ENCODE measurements at regions not wholly inside any gene's neighbourhood (a gene's known extent, or its start where the extent isn't known, plus 50 kb on each side); places are given as distances from the start of the nearest gene placed in this dataset.

- TF ChIP-seq MXI1 (IDR thresholded peaks at IDR 0.05; ENCODE audit: borderline replicate concordance, low read depth, low read length): no peak
Measured at GRCh38 chr2:100198461-100199230, 56.3 kb upstream of the AFF3 start (continued).

GRCh38 chr2:100197631-100198153, 55.3 kb upstream of the AFF3 start:
- Histone ChIP-seq H4K5ac (ENCODE audit: low read depth, low read length) (peak overlapping the region; percentile 50), H3K4me1 (ENCODE audit: control insufficient read depth, insufficient read depth, low read length) (peaks cover 18% of the 10 kb centered on the region), H2AK9ac (replicated peaks; ENCODE audit: low read depth, low read length, poor library complexity) (peak overlapping the region; percentile 75), H3K56ac (ENCODE audit: extremely low read depth, insufficient read depth, low read length) (peak overlapping the region; percentile 11; the same call in 1 of the 2 replicates), H3K23ac (ENCODE audit: low read depth, low read length) (peak overlapping the region; percentile 54; the same call in 1 of the 2 replicates), H2BK15ac (ENCODE audit: low read depth, low read length) (peak overlapping the region; percentile 30; the same call in 2 of the 3 replicates), H3K79me1 (ENCODE audit: low read depth in 1 of 2, low read length in 2 of 2) (no peaks in the 10 kb centered on the region), H2AFZ (replicated peaks; ENCODE audit: low read length, poor library complexity) (peak overlapping the region; percentile 81), H3K14ac (replicated peaks; ENCODE audit: low read depth, low read length) (peak overlapping the region; percentile 77), H3K4ac (ENCODE audit: low read depth, low read length) (peak overlapping the region; percentile 89), H3K4me2 (ENCODE audit: low read depth, low read length) (peak overlapping the region; percentile 29), H2BK5ac (ENCODE audit: low read depth, low read length, poor library complexity, severe bottlenecking) (peak overlapping the region; percentile 42), H2AK5ac (ENCODE audit: low read depth, low read length) (peak overlapping the region; percentile 27; the same call in 1 of the 2 replicates), H2BK120ac (ENCODE audit: low read depth, low read length) (peak overlapping the region; percentile 88), H2BK20ac (ENCODE audit: low read depth, low read length) (peak overlapping the region; percentile 58), H3K18ac (ENCODE audit: low read depth, low read length) (peak overlapping the region; percentile 4), H3K9me3 (ENCODE audit: control insufficient read depth, insufficient read depth, low read length) (no peaks in the 10 kb centered on the region), H3K36me3 (ENCODE audit: control insufficient read depth, insufficient read depth, low read length) (no peaks in the 10 kb centered on the region), H3K27me3 (ENCODE audit: control insufficient read depth, insufficient read depth, low read length) (no peaks in the 10 kb centered on the region), H3K9ac (ENCODE audit: low read depth, low read length) (peak overlapping the region; percentile 50), H3K9me1 (ENCODE audit: insufficient read depth, low read length) (peaks cover 3% of the 10 kb centered on the region; the same call in 1 of the 2 replicates), H3K4me3 (ENCODE audit: insufficient read depth, low read depth, low read length) (no peak overlapping the region), H4K8ac (ENCODE audit: low read depth in 2 of 2, low read length in 2 of 2) (peak overlapping the region; percentile 67 to 86), H3K27ac (ENCODE audit: insufficient read depth, low read length) (peak overlapping the region; percentile 61), H4K20me1 (ENCODE audit: insufficient read depth, low read length) (no peaks in the 10 kb centered on the region), H4K91ac (ENCODE audit: insufficient read depth, low read depth, low read length) (peak overlapping the region; percentile 58)
- DNase-seq (peak; percentile 46), ATAC-seq (ENCODE audit: low read depth) (peak; percentile 92)
- TF ChIP-seq MAFK (IDR thresholded peaks at IDR 0.05; ENCODE audit: low read depth, low read length): no peak
- no peak for TF ChIP-seq MXI1 (IDR thresholded peaks at IDR 0.05; ENCODE audit: borderline replicate concordance, low read depth, low read length)
- TF ChIP-seq SMC3 (IDR thresholded peaks at IDR 0.05; ENCODE audit: low read depth, low read length): no peak
- TF ChIP-seq, protein P1, sequence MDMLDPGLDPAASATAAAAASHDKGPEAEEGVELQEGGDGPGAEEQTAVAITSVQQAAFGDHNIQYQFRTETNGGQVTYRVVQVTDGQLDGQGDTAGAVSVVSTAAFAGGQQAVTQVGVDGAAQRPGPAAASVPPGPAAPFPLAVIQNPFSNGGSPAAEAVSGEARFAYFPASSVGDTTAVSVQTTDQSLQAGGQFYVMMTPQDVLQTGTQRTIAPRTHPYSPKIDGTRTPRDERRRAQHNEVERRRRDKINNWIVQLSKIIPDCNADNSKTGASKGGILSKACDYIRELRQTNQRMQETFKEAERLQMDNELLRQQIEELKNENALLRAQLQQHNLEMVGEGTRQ (IDR thresholded peaks at IDR 0.05; ENCODE audit: low read depth, low read length): no peak
- TF ChIP-seq FOS (IDR thresholded peaks at IDR 0.05; ENCODE audit: low read depth, low read length): no peak
- no peak for TF ChIP-seq MAZ (IDR thresholded peaks at IDR 0.05; ENCODE audit: borderline replicate concordance, low read depth, low read length)
- no peak for TF ChIP-seq CHD1 (IDR thresholded peaks at IDR 0.05; ENCODE audit: low read depth, low read length)
- no peak for TF ChIP-seq POLR2A (IDR thresholded peaks at IDR 0.05; ENCODE audit: low read depth, low read length)
- no peak for TF ChIP-seq RAD21 (IDR thresholded peaks at IDR 0.05; ENCODE audit: low read length)
- TF ChIP-seq BHLHE40 (IDR thresholded peaks at IDR 0.05; ENCODE audit: low read depth, low read length): no peak
- no peak for TF ChIP-seq CEBPB (IDR thresholded peaks at IDR 0.05; ENCODE audit: low read depth, low read length)
- TF ChIP-seq, protein P2, sequence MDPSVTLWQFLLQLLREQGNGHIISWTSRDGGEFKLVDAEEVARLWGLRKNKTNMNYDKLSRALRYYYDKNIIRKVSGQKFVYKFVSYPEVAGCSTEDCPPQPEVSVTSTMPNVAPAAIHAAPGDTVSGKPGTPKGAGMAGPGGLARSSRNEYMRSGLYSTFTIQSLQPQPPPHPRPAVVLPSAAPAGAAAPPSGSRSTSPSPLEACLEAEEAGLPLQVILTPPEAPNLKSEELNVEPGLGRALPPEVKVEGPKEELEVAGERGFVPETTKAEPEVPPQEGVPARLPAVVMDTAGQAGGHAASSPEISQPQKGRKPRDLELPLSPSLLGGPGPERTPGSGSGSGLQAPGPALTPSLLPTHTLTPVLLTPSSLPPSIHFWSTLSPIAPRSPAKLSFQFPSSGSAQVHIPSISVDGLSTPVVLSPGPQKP (IDR thresholded peaks at IDR 0.05; ENCODE audit: borderline replicate concordance, low read depth, low read length): no peak
- no peak for TF ChIP-seq RFX5 (IDR thresholded peaks at IDR 0.05; ENCODE audit: low read depth, low read length)
- ChIA-PET CTCF (interaction anchor here (0.8 kb wide), 1 partner anchor 37 kb away, joined by 3 read pairs; no protein-coding TSS in a partner anchor), POLR2A (ENCODE audit: unreplicated experiment) (no interaction called here)
- dilution Hi-C loops (cut with HindIII; ENCODE audit: low sequenced_read_pairs, unreplicated experiment): no loop called here
- no CpG with 5 or more reads among the region's 8 CpGs for WGBS, 2 experiments (ENCODE audit: extremely low coverage in 2 of 2, insufficient read length in 1 of 2)
- in situ Hi-C loops (cut with MboI; ENCODE audit: low sequenced_read_pairs): no loop called here
- intact Hi-C loops (cut with micrococcal nuclease): no loop called here
- no TSS peak for BruUV-seq (replicated peaks)

Measured in IMR-90 (cell line).